HG03159 (cell line): ENCODE measurements at regions not wholly inside any gene's neighbourhood (a gene's known extent, or its start where the extent isn't known, plus 50 kb on each side); places are given as distances from the start of the nearest gene placed in this dataset.

Experiments
- ATAC-seq: cut with Tn5 transposase; IDR thresholded peaks from one replicate; pipeline ENCODE4 v1.9.1; 2021; ENCODE audit warnings: mild to moderate bottlenecking, moderate library complexity; ENCODE audit not compliant: unreplicated experiment

GRCh38 chr18:45413180-45413836 lies 202.0 kb upstream of the SLC14A2 start:
- no peak for ATAC-seq

GRCh38 chr18:45415614-45416013 lies 199.7 kb upstream of the SLC14A2 start:
- no peak for ATAC-seq

- no peak for ATAC-seq
Observed at GRCh38 chr18:45416168-45416567, 199.1 kb upstream of the SLC14A2 start.

GRCh38 chr18:45417392-45417791 lies 197.9 kb upstream of the SLC14A2 start:
- no peak for ATAC-seq

- no peak for ATAC-seq
Observed at GRCh38 chr18:45423659-45424058, 191.6 kb upstream of the SLC14A2 start.

- no peak for ATAC-seq
Observed at GRCh38 chr18:45430041-45430440, 185.2 kb upstream of the SLC14A2 start.

GRCh38 chr18:45435810-45436209 lies 179.5 kb upstream of the SLC14A2 start:
- ATAC-seq = no peak

GRCh38 chr18:45437366-45437765 lies 177.9 kb upstream of the SLC14A2 start:
- ATAC-seq = no peak

- ATAC-seq = no peak
Observed at GRCh38 chr18:45439851-45440645, 175.2 kb upstream of the SLC14A2 start.

- ATAC-seq = no peak
Observed at GRCh38 chr18:45441110-45441847, 174.0 kb upstream of the SLC14A2 start.

- no peak for ATAC-seq
Observed at GRCh38 chr18:45444040-45444439, 171.2 kb upstream of the SLC14A2 start.

GRCh38 chr18:45447355-45448265 lies 167.7 kb upstream of the SLC14A2 start:
- ATAC-seq = no peak

GRCh38 chr18:45448871-45449270 lies 166.4 kb upstream of the SLC14A2 start:
- no peak for ATAC-seq

GRCh38 chr18:45449418-45450227 lies 165.7 kb upstream of the SLC14A2 start:
- no peak for ATAC-seq

- no peak for ATAC-seq
Observed at GRCh38 chr18:45456090-45457021, 158.9 kb upstream of the SLC14A2 start.

- ATAC-seq = no peak
Observed at GRCh38 chr18:45458033-45458432, 157.2 kb upstream of the SLC14A2 start.

- no peak for ATAC-seq
Observed at GRCh38 chr18:45462179-45462578, 153.1 kb upstream of the SLC14A2 start.

- ATAC-seq = no peak
Observed at GRCh38 chr18:45463451-45463850, 151.8 kb upstream of the SLC14A2 start.

GRCh38 chr18:45464619-45465018 lies 150.7 kb upstream of the SLC14A2 start:
- no peak for ATAC-seq
